ENCODE measurements at regions not wholly inside any gene's neighbourhood (a gene's known extent, or its start where the extent isn't known, plus 50 kb on each side); places are given as distances from the start of the nearest gene placed in this dataset.
"Not testable (repeated sequence)": the region's sequence is repeated elsewhere in the genome, so short reads cannot be mapped to it uniquely, and the experiment has no call there.

GRCh38 chr6:120930500-120930899 is 403.8 kb downstream of the TBC1D32 start:
- H3K27ac ChIP-seq (ENCODE audit: low read depth, low read length); H3K27me3 ChIP-seq (ENCODE audit: control insufficient read depth, insufficient read depth, low read length, poor library complexity, severe bottlenecking); H3K9me3 ChIP-seq (ENCODE audit: control insufficient read depth, low read length); H3K4me1 ChIP-seq (ENCODE audit: control insufficient read depth, insufficient read depth, low read length); H3K36me3 Mint-ChIP-seq (ENCODE audit: low read depth); H3K9ac ChIP-seq (ENCODE audit: extremely low read depth, low read length, poor library complexity, severe bottlenecking); H3K4me3 Mint-ChIP-seq; H3K27me3 Mint-ChIP-seq (ENCODE audit: insufficient read depth); H3K36me3 ChIP-seq (ENCODE audit: control insufficient read depth, insufficient read depth, low read length): not testable (repeated sequence)
- Mint-ChIP-seq H3K9me3 (peaks cover 15% of the 10 kb centered on the region), H3K27ac (peak overlapping the region; percentile 59), H3K4me1 (peaks cover 64% of the 10 kb centered on the region)
- H3K4me3 ChIP-seq (ENCODE audit: low read length) = peak overlapping the region; percentile 19
- TF ChIP-seq, protein P1, sequence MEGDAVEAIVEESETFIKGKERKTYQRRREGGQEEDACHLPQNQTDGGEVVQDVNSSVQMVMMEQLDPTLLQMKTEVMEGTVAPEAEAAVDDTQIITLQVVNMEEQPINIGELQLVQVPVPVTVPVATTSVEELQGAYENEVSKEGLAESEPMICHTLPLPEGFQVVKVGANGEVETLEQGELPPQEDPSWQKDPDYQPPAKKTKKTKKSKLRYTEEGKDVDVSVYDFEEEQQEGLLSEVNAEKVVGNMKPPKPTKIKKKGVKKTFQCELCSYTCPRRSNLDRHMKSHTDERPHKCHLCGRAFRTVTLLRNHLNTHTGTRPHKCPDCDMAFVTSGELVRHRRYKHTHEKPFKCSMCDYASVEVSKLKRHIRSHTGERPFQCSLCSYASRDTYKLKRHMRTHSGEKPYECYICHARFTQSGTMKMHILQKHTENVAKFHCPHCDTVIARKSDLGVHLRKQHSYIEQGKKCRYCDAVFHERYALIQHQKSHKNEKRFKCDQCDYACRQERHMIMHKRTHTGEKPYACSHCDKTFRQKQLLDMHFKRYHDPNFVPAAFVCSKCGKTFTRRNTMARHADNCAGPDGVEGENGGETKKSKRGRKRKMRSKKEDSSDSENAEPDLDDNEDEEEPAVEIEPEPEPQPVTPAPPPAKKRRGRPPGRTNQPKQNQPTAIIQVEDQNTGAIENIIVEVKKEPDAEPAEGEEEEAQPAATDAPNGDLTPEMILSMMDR (conservative IDR thresholded peaks at IDR 0.05) = peak; percentile 35
- DNase-seq = peak; percentile 53
- 20 to 36% methylated on average over 2 to 3 of the region's 4 CpGs for WGBS, 2 experiments (ENCODE audit: insufficient coverage in 1 of 2, insufficient read length in 1 of 2)

GRCh38 chr6:120924214-120924613 is 410.1 kb downstream of the TBC1D32 start:
- peaks cover 37% of the 10 kb centered on the region for H3K9me3 Mint-ChIP-seq
- H3K27me3 ChIP-seq (ENCODE audit: control insufficient read depth, insufficient read depth, low read length, poor library complexity, severe bottlenecking) = no peaks in the 10 kb centered on the region
- TF ChIP-seq, protein P1 (conservative IDR thresholded peaks at IDR 0.05) = no peak

DNA sequence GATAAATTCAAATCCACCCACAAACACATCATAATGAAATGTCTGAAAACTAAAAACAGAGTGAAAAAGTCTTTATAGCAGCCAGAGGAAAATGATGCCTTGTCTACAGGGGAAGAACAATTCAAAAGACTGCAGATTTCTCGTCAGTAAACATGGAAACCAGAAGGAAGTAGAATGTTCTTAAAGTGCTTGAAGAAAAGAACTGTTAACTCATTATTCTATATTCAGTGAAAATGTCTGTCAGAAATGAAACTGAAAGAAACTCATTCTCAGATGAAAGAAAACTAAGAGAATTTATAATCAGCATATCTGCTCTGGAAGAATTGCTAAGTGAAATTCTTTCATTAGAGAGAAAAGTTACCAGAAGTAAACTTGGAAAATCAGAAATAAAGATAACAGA is 416.1 kb downstream of the TBC1D32 start:
- Mint-ChIP-seq H3K4me1 (no peaks in the 10 kb centered on the region), H3K27me3 (ENCODE audit: insufficient read depth) (no peaks in the 10 kb centered on the region), H3K36me3 (ENCODE audit: low read depth) (no peaks in the 10 kb centered on the region), H3K27ac (no peak overlapping the region), H3K4me3 (no peak overlapping the region), H3K9me3 (no peaks in the 10 kb centered on the region)
- Histone ChIP-seq H3K27me3 (ENCODE audit: control insufficient read depth, insufficient read depth, low read length, poor library complexity, severe bottlenecking) (no peaks in the 10 kb centered on the region), H3K4me3 (ENCODE audit: low read length) (no peak overlapping the region), H3K9ac (ENCODE audit: extremely low read depth, low read length, poor library complexity, severe bottlenecking) (no peak overlapping the region), H3K27ac (ENCODE audit: low read depth, low read length) (no peak overlapping the region), H3K36me3 (ENCODE audit: control insufficient read depth, insufficient read depth, low read length) (no peaks in the 10 kb centered on the region), H3K9me3 (ENCODE audit: control insufficient read depth, low read length) (no peaks in the 10 kb centered on the region), H3K4me1 (ENCODE audit: control insufficient read depth, insufficient read depth, low read length) (no peaks in the 10 kb centered on the region)
- 87% methylated on average over 1 of the region's 1 CpG; no CpG with 5 or more reads in 1 of the 2 experiments for WGBS, 2 experiments (ENCODE audit: insufficient coverage in 1 of 2, insufficient read length in 1 of 2)
- no peak for DNase-seq
- TF ChIP-seq, protein P1 (conservative IDR thresholded peaks at IDR 0.05) = no peak

More at GRCh38 chr6:120924214-120924613, 410.1 kb downstream of the TBC1D32 start:
- Mint-ChIP-seq H3K27me3 (ENCODE audit: insufficient read depth) (peaks cover 4% of the 10 kb centered on the region), H3K36me3 (ENCODE audit: low read depth) (peaks cover 18% of the 10 kb centered on the region), H3K4me3 (no peak overlapping the region), H3K27ac (no peak overlapping the region), H3K4me1 (peaks cover 19% of the 10 kb centered on the region)
- Histone ChIP-seq H3K36me3 (ENCODE audit: control insufficient read depth, insufficient read depth, low read length) (no peaks in the 10 kb centered on the region), H3K4me3 (ENCODE audit: low read length) (peak overlapping the region; percentile 51), H3K27ac (ENCODE audit: low read depth, low read length) (no peak overlapping the region), H3K9me3 (ENCODE audit: control insufficient read depth, low read length) (peaks cover 17% of the 10 kb centered on the region), H3K9ac (ENCODE audit: extremely low read depth, low read length, poor library complexity, severe bottlenecking) (no peak overlapping the region), H3K4me1 (ENCODE audit: control insufficient read depth, insufficient read depth, low read length) (no peaks in the 10 kb centered on the region)
- WGBS, 2 experiments (ENCODE audit: insufficient coverage in 1 of 2, insufficient read length in 1 of 2) = 88 to 94% methylated on average over 2 of the region's 2 CpGs
- DNase-seq = no peak
